WTC11 (cell line): ENCODE measurements at regions not wholly inside any gene's neighbourhood (a gene's known extent, or its start where the extent isn't known, plus 50 kb on each side); places are given as distances from the start of the nearest gene placed in this dataset.

Experiments used
- CREM ChIP-seq: sonication (generic); formaldehyde crosslinking; IDR thresholded peaks from 2 replicates; pipeline ENCODE4 v1.8.1; 2022; ENCODE audit warnings: mild to moderate bottlenecking, missing genetic modification reagents, moderate library complexity
- ELF4 ChIP-seq: sonication (generic); formaldehyde crosslinking; IDR thresholded peaks from 2 replicates; pipeline ENCODE4 v1.8.1; 2022; ENCODE audit warnings: low read depth, mild to moderate bottlenecking, moderate library complexity, missing genetic modification reagents
- TCF7 ChIP-seq: sonication (generic); formaldehyde crosslinking; IDR thresholded peaks from 2 replicates; pipeline ENCODE4 v1.8.0; 2022; ENCODE audit warnings: mild to moderate bottlenecking, low read depth, missing genetic modification reagents, moderate library complexity
- ZNF232 ChIP-seq: sonication (generic); formaldehyde crosslinking; IDR thresholded peaks from 2 replicates; pipeline ENCODE4 v1.8.0; 2022; ENCODE audit warnings: mild to moderate bottlenecking, missing genetic modification reagents
- ZNF317 ChIP-seq: sonication (generic); formaldehyde crosslinking; IDR thresholded peaks from 2 replicates; pipeline ENCODE4 v1.8.1; 2023; ENCODE audit warnings: low read depth, mild to moderate bottlenecking, moderate library complexity, missing genetic modification reagents, borderline replicate concordance
- ZNF671 ChIP-seq: fragments of 250-450 bp; sonication (Bioruptor Pico); IDR thresholded peaks from 2 replicates; pipeline ENCODE4 v1.8.0; 2021; ENCODE audit warnings: mild to moderate bottlenecking
- TF ChIP-seq, protein P1 (sequence below): fragments of 200-600 bp; IDR thresholded peaks from 2 replicates; pipeline ENCODE4 v1.8.0; 2022; ENCODE audit warnings: antibody characterized with exemption
- TF ChIP-seq, protein P2 (sequence below): fragments of 250-450 bp; sonication (Bioruptor Pico); IDR thresholded peaks from 2 replicates; pipeline ENCODE4 v2.1.2; 2022; ENCODE audit warnings: mild to moderate bottlenecking, moderate library complexity
- TF ChIP-seq, protein P3 (sequence below): sonication (generic); formaldehyde crosslinking; IDR thresholded peaks from 2 replicates; pipeline ENCODE4 v1.8.1; 2023; ENCODE audit warnings: mild to moderate bottlenecking, moderate library complexity, missing genetic modification reagents
- TF ChIP-seq, protein P4 (sequence below): sonication (generic); formaldehyde crosslinking; IDR thresholded peaks from 2 replicates; pipeline ENCODE4 v1.8.1; 2023; ENCODE audit warnings: mild to moderate bottlenecking, missing genetic modification reagents, moderate library complexity
- TF ChIP-seq, protein P5 (sequence below): sonication (generic); formaldehyde crosslinking; IDR thresholded peaks from 2 replicates; pipeline ENCODE4 v1.8.1; 2023; ENCODE audit warnings: mild to moderate bottlenecking, missing genetic modification reagents, borderline replicate concordance
- TF ChIP-seq, protein P6 (sequence below): sonication (generic); formaldehyde crosslinking; IDR thresholded peaks from 2 replicates; pipeline ENCODE4 v1.8.1; 2022; ENCODE audit warnings: mild to moderate bottlenecking, moderate library complexity, missing genetic modification reagents
- TF ChIP-seq, protein P7 (sequence below): sonication (generic); formaldehyde crosslinking; IDR thresholded peaks from 2 replicates; pipeline ENCODE4 v1.8.0; 2022; ENCODE audit warnings: mild to moderate bottlenecking, missing genetic modification reagents

DNA sequence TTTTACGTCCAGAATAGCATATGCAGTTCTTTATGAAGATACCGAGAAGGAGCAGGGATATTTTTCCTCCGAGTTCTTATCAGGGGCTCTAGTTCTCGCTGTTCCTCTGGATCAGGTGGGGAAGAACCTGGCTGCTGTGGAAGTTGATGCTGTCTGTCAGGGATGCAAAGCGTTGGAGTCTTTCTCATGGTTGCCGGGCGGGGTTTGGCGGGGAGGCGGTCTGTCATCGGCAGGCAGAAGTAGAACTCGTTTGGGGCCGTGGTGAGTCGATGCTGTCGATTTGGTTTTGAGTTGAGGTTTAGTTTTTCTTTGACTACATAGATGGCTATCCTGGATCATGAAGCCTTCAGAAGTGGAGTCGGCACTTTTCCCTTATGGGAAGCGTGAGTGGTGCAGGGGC, 691.2 kb downstream of the QKI start:
- TF ChIP-seq TCF7 (no peak), CREM (CRISPR knock-in tag) (no peak), ZNF671 (CRISPR knock-in tag) (no peak), ZNF232 (CRISPR knock-in tag) (no peak), ZNF317 (CRISPR knock-in tag) (no peak), ELF4 (CRISPR knock-in tag) (no peak)
- TF ChIP-seq, protein P1, sequence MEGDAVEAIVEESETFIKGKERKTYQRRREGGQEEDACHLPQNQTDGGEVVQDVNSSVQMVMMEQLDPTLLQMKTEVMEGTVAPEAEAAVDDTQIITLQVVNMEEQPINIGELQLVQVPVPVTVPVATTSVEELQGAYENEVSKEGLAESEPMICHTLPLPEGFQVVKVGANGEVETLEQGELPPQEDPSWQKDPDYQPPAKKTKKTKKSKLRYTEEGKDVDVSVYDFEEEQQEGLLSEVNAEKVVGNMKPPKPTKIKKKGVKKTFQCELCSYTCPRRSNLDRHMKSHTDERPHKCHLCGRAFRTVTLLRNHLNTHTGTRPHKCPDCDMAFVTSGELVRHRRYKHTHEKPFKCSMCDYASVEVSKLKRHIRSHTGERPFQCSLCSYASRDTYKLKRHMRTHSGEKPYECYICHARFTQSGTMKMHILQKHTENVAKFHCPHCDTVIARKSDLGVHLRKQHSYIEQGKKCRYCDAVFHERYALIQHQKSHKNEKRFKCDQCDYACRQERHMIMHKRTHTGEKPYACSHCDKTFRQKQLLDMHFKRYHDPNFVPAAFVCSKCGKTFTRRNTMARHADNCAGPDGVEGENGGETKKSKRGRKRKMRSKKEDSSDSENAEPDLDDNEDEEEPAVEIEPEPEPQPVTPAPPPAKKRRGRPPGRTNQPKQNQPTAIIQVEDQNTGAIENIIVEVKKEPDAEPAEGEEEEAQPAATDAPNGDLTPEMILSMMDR = no peak
- TF ChIP-seq, protein P2, sequence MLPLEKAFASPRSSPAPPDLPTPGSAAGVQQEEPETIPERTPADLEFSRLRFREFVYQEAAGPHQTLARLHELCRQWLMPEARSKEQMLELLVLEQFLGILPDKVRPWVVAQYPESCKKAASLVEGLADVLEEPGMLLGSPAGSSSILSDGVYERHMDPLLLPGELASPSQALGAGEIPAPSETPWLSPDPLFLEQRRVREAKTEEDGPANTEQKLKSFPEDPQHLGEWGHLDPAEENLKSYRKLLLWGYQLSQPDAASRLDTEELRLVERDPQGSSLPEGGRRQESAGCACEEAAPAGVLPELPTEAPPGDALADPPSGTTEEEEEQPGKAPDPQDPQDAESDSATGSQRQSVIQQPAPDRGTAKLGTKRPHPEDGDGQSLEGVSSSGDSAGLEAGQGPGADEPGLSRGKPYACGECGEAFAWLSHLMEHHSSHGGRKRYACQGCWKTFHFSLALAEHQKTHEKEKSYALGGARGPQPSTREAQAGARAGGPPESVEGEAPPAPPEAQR (CRISPR knock-in tag) = no peak
- TF ChIP-seq, protein P3, sequence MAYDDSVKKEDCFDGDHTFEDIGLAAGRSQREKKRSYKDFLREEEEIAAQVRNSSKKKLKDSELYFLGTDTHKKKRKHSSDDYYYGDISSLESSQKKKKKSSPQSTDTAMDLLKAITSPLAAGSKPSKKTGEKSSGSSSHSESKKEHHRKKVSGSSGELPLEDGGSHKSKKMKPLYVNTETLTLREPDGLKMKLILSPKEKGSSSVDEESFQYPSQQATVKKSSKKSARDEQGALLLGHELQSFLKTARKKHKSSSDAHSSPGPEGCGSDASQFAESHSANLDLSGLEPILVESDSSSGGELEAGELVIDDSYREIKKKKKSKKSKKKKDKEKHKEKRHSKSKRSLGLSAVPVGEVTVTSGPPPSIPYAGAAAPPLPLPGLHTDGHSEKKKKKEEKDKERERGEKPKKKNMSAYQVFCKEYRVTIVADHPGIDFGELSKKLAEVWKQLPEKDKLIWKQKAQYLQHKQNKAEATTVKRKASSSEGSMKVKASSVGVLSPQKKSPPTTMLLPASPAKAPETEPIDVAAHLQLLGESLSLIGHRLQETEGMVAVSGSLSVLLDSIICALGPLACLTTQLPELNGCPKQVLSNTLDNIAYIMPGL (CRISPR knock-in tag) = no peak
- TF ChIP-seq, protein P4, sequence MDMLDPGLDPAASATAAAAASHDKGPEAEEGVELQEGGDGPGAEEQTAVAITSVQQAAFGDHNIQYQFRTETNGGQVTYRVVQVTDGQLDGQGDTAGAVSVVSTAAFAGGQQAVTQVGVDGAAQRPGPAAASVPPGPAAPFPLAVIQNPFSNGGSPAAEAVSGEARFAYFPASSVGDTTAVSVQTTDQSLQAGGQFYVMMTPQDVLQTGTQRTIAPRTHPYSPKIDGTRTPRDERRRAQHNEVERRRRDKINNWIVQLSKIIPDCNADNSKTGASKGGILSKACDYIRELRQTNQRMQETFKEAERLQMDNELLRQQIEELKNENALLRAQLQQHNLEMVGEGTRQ (CRISPR knock-in tag) = no peak
- TF ChIP-seq, protein P5, sequence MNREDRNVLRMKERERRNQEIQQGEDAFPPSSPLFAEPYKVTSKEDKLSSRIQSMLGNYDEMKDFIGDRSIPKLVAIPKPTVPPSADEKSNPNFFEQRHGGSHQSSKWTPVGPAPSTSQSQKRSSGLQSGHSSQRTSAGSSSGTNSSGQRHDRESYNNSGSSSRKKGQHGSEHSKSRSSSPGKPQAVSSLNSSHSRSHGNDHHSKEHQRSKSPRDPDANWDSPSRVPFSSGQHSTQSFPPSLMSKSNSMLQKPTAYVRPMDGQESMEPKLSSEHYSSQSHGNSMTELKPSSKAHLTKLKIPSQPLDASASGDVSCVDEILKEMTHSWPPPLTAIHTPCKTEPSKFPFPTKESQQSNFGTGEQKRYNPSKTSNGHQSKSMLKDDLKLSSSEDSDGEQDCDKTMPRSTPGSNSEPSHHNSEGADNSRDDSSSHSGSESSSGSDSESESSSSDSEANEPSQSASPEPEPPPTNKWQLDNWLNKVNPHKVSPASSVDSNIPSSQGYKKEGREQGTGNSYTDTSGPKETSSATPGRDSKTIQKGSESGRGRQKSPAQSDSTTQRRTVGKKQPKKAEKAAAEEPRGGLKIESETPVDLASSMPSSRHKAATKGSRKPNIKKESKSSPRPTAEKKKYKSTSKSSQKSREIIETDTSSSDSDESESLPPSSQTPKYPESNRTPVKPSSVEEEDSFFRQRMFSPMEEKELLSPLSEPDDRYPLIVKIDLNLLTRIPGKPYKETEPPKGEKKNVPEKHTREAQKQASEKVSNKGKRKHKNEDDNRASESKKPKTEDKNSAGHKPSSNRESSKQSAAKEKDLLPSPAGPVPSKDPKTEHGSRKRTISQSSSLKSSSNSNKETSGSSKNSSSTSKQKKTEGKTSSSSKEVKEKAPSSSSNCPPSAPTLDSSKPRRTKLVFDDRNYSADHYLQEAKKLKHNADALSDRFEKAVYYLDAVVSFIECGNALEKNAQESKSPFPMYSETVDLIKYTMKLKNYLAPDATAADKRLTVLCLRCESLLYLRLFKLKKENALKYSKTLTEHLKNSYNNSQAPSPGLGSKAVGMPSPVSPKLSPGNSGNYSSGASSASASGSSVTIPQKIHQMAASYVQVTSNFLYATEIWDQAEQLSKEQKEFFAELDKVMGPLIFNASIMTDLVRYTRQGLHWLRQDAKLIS (CRISPR knock-in tag) = no peak
- TF ChIP-seq, protein P6, sequence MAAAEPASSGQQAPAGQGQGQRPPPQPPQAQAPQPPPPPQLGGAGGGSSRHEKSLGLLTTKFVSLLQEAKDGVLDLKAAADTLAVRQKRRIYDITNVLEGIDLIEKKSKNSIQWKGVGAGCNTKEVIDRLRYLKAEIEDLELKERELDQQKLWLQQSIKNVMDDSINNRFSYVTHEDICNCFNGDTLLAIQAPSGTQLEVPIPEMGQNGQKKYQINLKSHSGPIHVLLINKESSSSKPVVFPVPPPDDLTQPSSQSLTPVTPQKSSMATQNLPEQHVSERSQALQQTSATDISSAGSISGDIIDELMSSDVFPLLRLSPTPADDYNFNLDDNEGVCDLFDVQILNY (CRISPR knock-in tag) = no peak
- TF ChIP-seq, protein P7, sequence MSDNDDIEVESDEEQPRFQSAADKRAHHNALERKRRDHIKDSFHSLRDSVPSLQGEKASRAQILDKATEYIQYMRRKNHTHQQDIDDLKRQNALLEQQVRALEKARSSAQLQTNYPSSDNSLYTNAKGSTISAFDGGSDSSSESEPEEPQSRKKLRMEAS = no peak
